Suprapubic skin (tissue), 4 donors: ENCODE measurements at regions not wholly inside any gene's neighbourhood (a gene's known extent, or its start where the extent isn't known, plus 50 kb on each side); places are given as distances from the start of the nearest gene placed in this dataset.

Source experiments
- DNase-seq, 2 donors: peaks; one replicate each; pipeline ENCODE4 v3.0.0-alpha.2; 2019; ENCODE audit warnings: low spot score in 2 of 2
- H3K27ac ChIP-seq: fragments of 200-600 bp; sonication (generic); one replicate; pipeline ENCODE4 v1.5.1; 2019
- H3K27me3 ChIP-seq: fragments of 200-600 bp; sonication (generic); one replicate; pipeline ENCODE4 v1.5.1; 2019
- H3K36me3 ChIP-seq: fragments of 200-600 bp; sonication (generic); one replicate; pipeline ENCODE4 v1.5.1; 2019
- H3K4me1 ChIP-seq: fragments of 200-600 bp; sonication (generic); one replicate; pipeline ENCODE4 v1.5.1; 2019
- H3K4me3 ChIP-seq: fragments of 200-600 bp; sonication (generic); one replicate; pipeline ENCODE4 v1.5.1; 2019; ENCODE audit warnings: mild to moderate bottlenecking
- H3K9me3 ChIP-seq: fragments of 200-600 bp; sonication (generic); one replicate; pipeline ENCODE4 v1.5.1; 2019
- EP300 ChIP-seq: sonication (generic); formaldehyde crosslinking; IDR thresholded peaks from one replicate; pipeline ENCODE4 v1.6.1; 2017; ENCODE audit warnings: antibody characterized with exemption
- POLR2A ChIP-seq, 2 donors: fragments of 450-650 bp; IDR thresholded peaks; one replicate each; pipeline ENCODE4 v1.6.1; 2017; ENCODE audit warnings: antibody characterized with exemption in 2 of 2, mild to moderate bottlenecking in 2 of 2, moderate library complexity in 2 of 2
- POLR2AphosphoS5 ChIP-seq, 3 donors: sonication (generic); formaldehyde crosslinking; IDR thresholded peaks; one replicate each; pipeline ENCODE4 v1.6.1; 2017; ENCODE audit warnings: antibody characterized with exemption in 3 of 3
- WGBS: methylation state at CpG from one replicate; pipeline ENCODE4 v1.1.5; 2018; 5-methylcytosine and 5-hydroxymethylcytosine counted together
- TF ChIP-seq, protein P1 (sequence below), 2 donors: fragments of 200-600 bp in 1 of 2; fragments of 450-650 bp in 1 of 2; sonication (generic) in 1 of 2; IDR thresholded peaks; one replicate each; pipeline ENCODE4 v1.5.1; 2016 to 2019; ENCODE audit warnings: antibody characterized with exemption in 2 of 2, mild to moderate bottlenecking in 1 of 2, moderate library complexity in 1 of 2

DNA sequence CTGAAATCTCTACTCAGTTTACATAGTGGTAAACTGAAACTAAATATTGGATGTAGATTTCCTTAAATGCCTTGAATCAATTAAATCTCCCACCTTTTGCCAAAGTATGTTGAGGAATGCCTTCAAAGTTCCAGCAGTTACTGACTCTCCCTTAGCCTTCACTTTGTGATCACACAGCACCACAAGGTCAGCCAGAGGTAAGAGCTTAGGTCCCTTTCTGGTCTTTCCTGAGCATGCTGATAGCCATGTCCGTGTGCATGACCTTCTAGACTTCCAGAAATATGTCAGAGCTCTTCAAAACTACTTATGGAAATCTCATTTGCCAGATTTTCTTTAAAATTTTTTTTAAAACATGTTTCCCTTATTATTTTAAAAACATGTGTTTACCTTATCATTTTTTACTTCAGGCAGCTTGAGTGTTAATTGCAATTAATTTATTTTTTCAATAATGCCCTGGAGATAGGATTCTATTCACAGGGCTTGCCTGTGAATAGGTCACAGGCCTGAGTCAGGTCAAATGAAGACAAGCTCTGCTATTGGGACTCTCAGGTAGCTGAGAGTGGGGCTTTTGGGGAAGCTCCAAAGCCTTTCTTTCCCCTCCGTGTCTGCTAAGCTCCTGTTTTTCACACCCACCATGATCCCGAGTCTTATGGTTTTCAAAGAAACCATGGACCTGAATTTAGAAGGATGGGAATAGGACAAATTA, 220.5 kb downstream of the CXCL12 start:
- no peak for DNase-seq
- Histone ChIP-seq H3K36me3 (no peaks in the 10 kb centered on the region), H3K27ac (no peak overlapping the region), H3K9me3 (no peaks in the 10 kb centered on the region), H3K4me3 (no peak overlapping the region), H3K4me1 (no peaks in the 10 kb centered on the region), H3K27me3 (no peaks in the 10 kb centered on the region)
- TF ChIP-seq POLR2AphosphoS5 (IDR thresholded peaks at IDR 0.05) (no peak), EP300 (no peak), POLR2A (IDR thresholded peaks at IDR 0.05) (no peak)
- TF ChIP-seq, protein P1, sequence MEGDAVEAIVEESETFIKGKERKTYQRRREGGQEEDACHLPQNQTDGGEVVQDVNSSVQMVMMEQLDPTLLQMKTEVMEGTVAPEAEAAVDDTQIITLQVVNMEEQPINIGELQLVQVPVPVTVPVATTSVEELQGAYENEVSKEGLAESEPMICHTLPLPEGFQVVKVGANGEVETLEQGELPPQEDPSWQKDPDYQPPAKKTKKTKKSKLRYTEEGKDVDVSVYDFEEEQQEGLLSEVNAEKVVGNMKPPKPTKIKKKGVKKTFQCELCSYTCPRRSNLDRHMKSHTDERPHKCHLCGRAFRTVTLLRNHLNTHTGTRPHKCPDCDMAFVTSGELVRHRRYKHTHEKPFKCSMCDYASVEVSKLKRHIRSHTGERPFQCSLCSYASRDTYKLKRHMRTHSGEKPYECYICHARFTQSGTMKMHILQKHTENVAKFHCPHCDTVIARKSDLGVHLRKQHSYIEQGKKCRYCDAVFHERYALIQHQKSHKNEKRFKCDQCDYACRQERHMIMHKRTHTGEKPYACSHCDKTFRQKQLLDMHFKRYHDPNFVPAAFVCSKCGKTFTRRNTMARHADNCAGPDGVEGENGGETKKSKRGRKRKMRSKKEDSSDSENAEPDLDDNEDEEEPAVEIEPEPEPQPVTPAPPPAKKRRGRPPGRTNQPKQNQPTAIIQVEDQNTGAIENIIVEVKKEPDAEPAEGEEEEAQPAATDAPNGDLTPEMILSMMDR (IDR thresholded peaks at IDR 0.05): no peak
- WGBS: 82% methylated on average over 3 of the region's 3 CpGs

DNA sequence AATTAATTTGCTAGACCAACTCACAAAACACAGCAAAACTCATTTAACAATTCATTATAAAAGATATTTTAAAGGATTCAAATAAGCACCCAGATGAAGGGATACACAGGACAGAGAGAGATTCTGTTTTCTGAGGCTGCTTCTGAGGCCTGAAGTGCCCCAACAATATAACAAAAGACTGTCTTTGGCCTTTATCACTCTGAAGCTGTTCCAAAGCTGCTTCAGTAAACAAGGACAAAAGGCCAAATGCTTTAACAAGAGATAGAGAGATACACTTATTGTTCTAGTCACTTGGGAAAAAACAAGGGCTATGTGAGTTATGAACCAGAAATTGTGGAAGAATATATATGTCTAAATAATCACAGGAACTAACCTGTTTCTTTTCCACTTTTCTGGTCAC, 223.7 kb downstream of the CXCL12 start:
- no peak for DNase-seq
- Histone ChIP-seq H3K27ac (no peak overlapping the region), H3K27me3 (no peaks in the 10 kb centered on the region)

DNA sequence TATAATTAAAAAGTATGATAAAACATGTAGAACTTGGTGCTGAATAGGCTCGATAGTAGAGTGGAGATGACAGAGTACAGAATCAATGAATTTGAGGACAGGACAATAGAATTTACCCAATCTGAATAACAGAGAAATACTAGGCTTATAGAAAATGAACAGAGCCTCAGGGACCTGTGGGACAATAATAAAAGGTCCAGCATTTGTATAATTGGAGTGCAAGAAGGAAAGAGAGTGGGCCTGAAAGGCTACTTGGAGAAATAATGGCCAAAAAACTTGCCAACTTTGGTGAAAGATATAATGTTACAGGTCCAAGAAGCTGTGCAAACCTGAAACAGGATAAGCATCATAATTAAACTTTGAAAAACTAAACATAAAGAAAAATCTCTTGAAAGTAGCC, 227.3 kb downstream of the CXCL12 start:
- peaks cover 2% of the 10 kb centered on the region for H3K4me1 ChIP-seq
- no peaks in the 10 kb centered on the region for H3K27me3 ChIP-seq
- H3K9me3 ChIP-seq: peaks cover 11% of the 10 kb centered on the region
- H3K4me3 ChIP-seq: no peak overlapping the region
- WGBS: 89% methylated on average over 1 of the region's 1 CpG
- no peak for DNase-seq
- no peak for TF ChIP-seq POLR2AphosphoS5 (IDR thresholded peaks at IDR 0.05)
- TF ChIP-seq, protein P1 (IDR thresholded peaks at IDR 0.05): no peak
- TF ChIP-seq POLR2A (IDR thresholded peaks at IDR 0.05): no peak
- TF ChIP-seq EP300: no peak
- H3K27ac ChIP-seq: no peak overlapping the region
- H3K36me3 ChIP-seq: no peaks in the 10 kb centered on the region

More for the DNA sequence above, 223.7 kb downstream of the CXCL12 start:
- H3K4me1 ChIP-seq: no peaks in the 10 kb centered on the region
- H3K9me3 ChIP-seq: peaks cover 11% of the 10 kb centered on the region
- no peak overlapping the region for H3K4me3 ChIP-seq
- H3K36me3 ChIP-seq: no peaks in the 10 kb centered on the region
- TF ChIP-seq POLR2A (IDR thresholded peaks at IDR 0.05): no peak
- TF ChIP-seq EP300: no peak
- TF ChIP-seq, protein P1 (IDR thresholded peaks at IDR 0.05): no peak
- no peak for TF ChIP-seq POLR2AphosphoS5 (IDR thresholded peaks at IDR 0.05)

DNA sequence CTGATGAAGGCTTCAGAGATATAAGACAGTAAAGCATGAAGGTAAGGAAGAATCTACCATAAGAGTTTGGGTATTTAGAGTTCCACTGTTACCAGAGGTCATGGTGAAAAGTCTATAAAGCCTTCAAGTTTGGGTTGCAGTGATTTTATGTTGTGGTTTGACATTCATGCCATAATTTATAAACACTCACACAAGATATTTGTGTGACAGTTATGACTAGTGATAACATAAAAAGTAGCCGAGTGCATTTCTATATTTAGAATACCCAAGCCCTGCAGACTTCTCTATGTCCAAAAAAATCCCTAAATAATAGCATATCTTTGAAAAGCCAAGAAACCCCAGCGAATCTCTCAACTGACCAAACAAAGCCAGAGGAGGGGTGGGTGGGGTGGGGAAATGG, 229.9 kb downstream of the CXCL12 start:
- TF ChIP-seq POLR2A (IDR thresholded peaks at IDR 0.05): no peak
- TF ChIP-seq, protein P1 (IDR thresholded peaks at IDR 0.05): no peak
- no peak for TF ChIP-seq EP300
- TF ChIP-seq POLR2AphosphoS5 (IDR thresholded peaks at IDR 0.05): no peak
- 56% methylated on average over 2 of the region's 2 CpGs for WGBS
- no peak for DNase-seq

DNA sequence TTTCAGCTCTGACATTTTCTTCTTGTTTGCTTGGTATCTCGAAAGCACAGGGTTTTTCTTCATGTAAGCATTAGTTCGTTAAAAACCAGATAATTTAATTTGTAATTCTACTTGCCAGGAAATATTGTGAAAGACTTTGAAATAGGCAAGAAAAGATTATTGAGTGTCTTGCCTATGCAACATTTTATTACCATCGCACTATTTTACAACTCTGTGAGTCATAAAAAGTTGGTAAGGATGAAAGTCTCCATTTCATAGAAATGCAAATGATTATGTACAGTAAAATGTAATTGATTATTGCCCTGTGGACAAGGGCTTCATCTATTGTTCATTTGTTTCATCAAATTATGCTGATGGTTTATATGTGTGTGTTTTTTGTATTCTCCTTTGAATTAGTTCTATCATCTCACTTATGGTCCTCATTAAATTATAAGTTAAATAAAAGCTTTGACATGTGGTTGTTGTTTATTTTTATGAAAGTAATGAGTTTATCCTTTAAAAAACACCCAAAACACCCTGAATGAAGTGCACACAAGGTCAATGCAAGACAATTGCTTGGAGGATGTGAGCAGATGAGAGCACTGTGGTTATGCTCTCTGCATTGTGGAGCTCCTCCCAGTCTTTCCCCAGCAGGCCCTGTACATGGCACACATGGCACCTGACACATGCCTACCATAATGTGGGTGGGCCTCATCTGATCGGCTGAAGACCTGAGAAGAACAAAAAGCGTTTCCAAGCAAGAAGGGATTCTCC, 230.8 kb downstream of the CXCL12 start:
- H3K27ac ChIP-seq: no peak overlapping the region
- no peaks in the 10 kb centered on the region for H3K27me3 ChIP-seq
- DNase-seq: no peak
- TF ChIP-seq POLR2AphosphoS5 (IDR thresholded peaks at IDR 0.05) (no peak), POLR2A (IDR thresholded peaks at IDR 0.05) (no peak), EP300 (no peak)
- TF ChIP-seq, protein P1 (IDR thresholded peaks at IDR 0.05): no peak
- peaks cover 11% of the 10 kb centered on the region for H3K9me3 ChIP-seq
- WGBS: 63% methylated on average over 5 of the region's 5 CpGs
- H3K4me1 ChIP-seq: peaks cover 2% of the 10 kb centered on the region
- no peak overlapping the region for H3K4me3 ChIP-seq
- H3K36me3 ChIP-seq: no peaks in the 10 kb centered on the region

More for the DNA sequence above, 229.9 kb downstream of the CXCL12 start:
- H3K4me1 ChIP-seq: peaks cover 2% of the 10 kb centered on the region
- no peak overlapping the region for H3K27ac ChIP-seq
- no peak overlapping the region for H3K4me3 ChIP-seq
- H3K36me3 ChIP-seq: no peaks in the 10 kb centered on the region
- H3K27me3 ChIP-seq: no peaks in the 10 kb centered on the region
- H3K9me3 ChIP-seq: peaks cover 11% of the 10 kb centered on the region
